T-cell (primary cell): ENCODE measurements at regions not wholly inside any gene's neighbourhood (a gene's known extent, or its start where the extent isn't known, plus 50 kb on each side); places are given as distances from the start of the nearest gene placed in this dataset.

Experiments used
- ATAC-seq, 4 experiments: fragments of 200-7000 bp in 3 of 4; fragments of 150-1000 bp in 1 of 4; cut with Tn5 transposase; replicated peaks in 1 of 4; 1 replicate in 3 of 4; 2 replicates in 1 of 4; pipeline ENCODE4 v1.10.0; 2021; ENCODE audit warnings: moderate library complexity in 3 of 4, mild to moderate bottlenecking in 2 of 4, moderate number of reproducible peaks in 1 of 4
- CTCF ChIA-PET, 2 donors: fragments of 300-600 bp; sonication (Branson Sonifier 250); formaldehyde crosslinking; loops; one replicate each; lab custom pipeline; 2022; ENCODE audit warnings: antibody characterized with exemption in 2 of 2; lab: Charles Lee
- POLR2A ChIA-PET, 2 donors: fragments of 300-600 bp; sonication (Branson Sonifier 250); formaldehyde crosslinking; loops; one replicate each; lab custom pipeline; 2022; ENCODE audit warnings: antibody characterized with exemption in 2 of 2; lab: Charles Lee
- DNase-seq, 35 experiments: peaks; one replicate each; pipeline versions ENCODE4 v3.0.0 to v3.0.0-alpha.2; 2013 to 2023
- H3K27ac ChIP-seq: one replicate; pipeline ENCODE4 v1.5.1; 2013; ENCODE audit warnings: low read length
- H3K27me3 ChIP-seq, 2 experiments: replicated peaks in 1 of 2; 1 replicate in 1 of 2; 2 replicates in 1 of 2; pipeline versions ENCODE4 v1.6.1 to v1.7.0; 2013; ENCODE audit warnings: low read length in 1 of 2, mixed read lengths in 1 of 2; ENCODE audit not compliant: control insufficient read depth in 2 of 2, insufficient read depth in 2 of 2; ENCODE audit errors: extremely low read depth in 1 of 2
- H3K36me3 ChIP-seq, 2 donors: 1 replicate in 1 of 2; 2 replicates in 1 of 2; pipeline versions ENCODE4 v1.6.1 to v1.7.0; 2013; ENCODE audit warnings: low read length in 1 of 2; ENCODE audit not compliant: control insufficient read depth in 2 of 2, insufficient read depth in 1 of 2; ENCODE audit errors: extremely low read depth in 1 of 2
- H3K4me1 ChIP-seq, 2 experiments: 1 replicate in 1 of 2; 2 replicates in 1 of 2; pipeline versions ENCODE4 v1.6.1 to v1.7.0; 2013; ENCODE audit warnings: low read length in 2 of 2, mixed read lengths in 1 of 2; ENCODE audit not compliant: insufficient read depth in 2 of 2, control insufficient read depth in 1 of 2; ENCODE audit errors: extremely low read depth in 1 of 2
- H3K4me3 ChIP-seq, 2 donors: 1 replicate in 1 of 2; 2 replicates in 1 of 2; pipeline versions ENCODE4 v1.5.1 to v1.7.0; 2013; ENCODE audit warnings: mild to moderate bottlenecking in 2 of 2, low read length in 1 of 2, moderate library complexity in 1 of 2; ENCODE audit not compliant: control insufficient read depth in 1 of 2; ENCODE audit errors: extremely low read depth in 1 of 2
- H3K9me3 ChIP-seq: 2 replicates; pipeline ENCODE4 v1.7.0; 2013
- H3K27ac Mint-ChIP-seq, 2 donors: one replicate each; pipeline ENCODE4 v1.8.0; 2020 to 2021; ENCODE audit warnings: mild to moderate bottlenecking in 2 of 2, mixed read lengths in 2 of 2
- H3K27me3 Mint-ChIP-seq, 2 donors: one replicate each; pipeline ENCODE4 v1.8.0; 2021 to 2022; ENCODE audit warnings: mixed read lengths in 2 of 2
- H3K36me3 Mint-ChIP-seq: one replicate; pipeline ENCODE4 v1.8.0; 2021; ENCODE audit warnings: mixed read lengths
- H3K4me1 Mint-ChIP-seq, 3 donors: one replicate each; pipeline ENCODE4 v1.8.0; 2020 to 2022; ENCODE audit warnings: mixed read lengths in 3 of 3, mild to moderate bottlenecking in 1 of 3
- H3K4me3 Mint-ChIP-seq, 3 donors: one replicate each; pipeline ENCODE4 v1.8.0; 2020 to 2022; ENCODE audit warnings: mild to moderate bottlenecking in 3 of 3, mixed read lengths in 3 of 3, moderate library complexity in 3 of 3
- H3K9me3 Mint-ChIP-seq, 3 donors: one replicate each; pipeline ENCODE4 v1.8.0; 2020 to 2022; ENCODE audit warnings: mixed read lengths in 3 of 3
- whole genome bisulfite sequencing: methylation state at CpG from one replicate; pipeline ENCODE4 v1.1.5; 2013; ENCODE audit warnings: missing lambda C conversion rate; ENCODE audit not compliant: insufficient coverage; 5-methylcytosine and 5-hydroxymethylcytosine counted together

GRCh38 chr1:38208716-38209632, 162.4 kb upstream of the POU3F1 start:
- Histone ChIP-seq H3K4me1 (no peaks in the 10 kb centered on the region), H3K4me3 (no peak overlapping the region), H3K36me3 (no peaks in the 10 kb centered on the region), H3K27me3 (peaks cover 0 to 50% of the 10 kb centered on the region in 2 experiments), H3K9me3 (no peaks in the 10 kb centered on the region), H3K27ac (no peak overlapping the region)
- WGBS: 59% methylated on average over 6 of the region's 9 CpGs
- no peaks in the 10 kb centered on the region for H3K36me3 Mint-ChIP-seq
- POLR2A ChIA-PET: no interaction called here
- H3K9me3 Mint-ChIP-seq: no peaks in the 10 kb centered on the region
- peaks cover 0 to 8% (median 2%) of the 10 kb centered on the region in 3 donors for H3K4me1 Mint-ChIP-seq
- no peak overlapping the region for H3K4me3 Mint-ChIP-seq
- DNase-seq (no peak), ATAC-seq (no peak)
- CTCF ChIA-PET: no interaction called here
- no peak overlapping the region for H3K27ac Mint-ChIP-seq
- H3K27me3 Mint-ChIP-seq: peaks cover 19 to 32% of the 10 kb centered on the region in 2 donors

- Histone ChIP-seq H3K9me3 (no peaks in the 10 kb centered on the region), H3K4me3 (no peak overlapping the region), H3K36me3 (no peaks in the 10 kb centered on the region), H3K27ac (no peak overlapping the region), H3K27me3 (peaks cover 0 to 40% of the 10 kb centered on the region in 2 experiments), H3K4me1 (no peaks in the 10 kb centered on the region)
- POLR2A ChIA-PET: no interaction called here
- peaks cover 12 to 23% of the 10 kb centered on the region in 2 donors for H3K27me3 Mint-ChIP-seq
- whole genome bisulfite sequencing: 72% methylated on average over 2 of the region's 4 CpGs
- no peaks in the 10 kb centered on the region for H3K4me1 Mint-ChIP-seq
- H3K4me3 Mint-ChIP-seq: no peak overlapping the region
- no peaks in the 10 kb centered on the region for H3K36me3 Mint-ChIP-seq
- DNase-seq (no peak), ATAC-seq (no peak)
- CTCF ChIA-PET: interaction anchor here in 1 of 2 donors (0.5 kb wide), 1 partner anchor 1511 kb away, joined by 3 read pairs; no protein-coding TSS in a partner anchor
- H3K9me3 Mint-ChIP-seq: no peaks in the 10 kb centered on the region
- no peak overlapping the region for H3K27ac Mint-ChIP-seq
Observed at GRCh38 chr1:38207906-38208305, 161.3 kb upstream of the POU3F1 start.

- DNase-seq (no peak), ATAC-seq (no peak)
- 90% methylated on average over 15 of the region's 15 CpGs for WGBS
- no peaks in the 10 kb centered on the region for H3K36me3 Mint-ChIP-seq
- H3K27ac Mint-ChIP-seq: no peak overlapping the region
- Histone ChIP-seq H3K4me3 (no peak overlapping the region), H3K36me3 (no peaks in the 10 kb centered on the region), H3K27me3 (peaks cover 0 to 34% of the 10 kb centered on the region in 2 experiments), H3K9me3 (no peaks in the 10 kb centered on the region), H3K27ac (no peak overlapping the region), H3K4me1 (no peaks in the 10 kb centered on the region)
- H3K4me3 Mint-ChIP-seq: no peak overlapping the region
- no peaks in the 10 kb centered on the region for H3K4me1 Mint-ChIP-seq
- H3K9me3 Mint-ChIP-seq: no peaks in the 10 kb centered on the region
- CTCF ChIA-PET: no interaction called here
- POLR2A ChIA-PET: no interaction called here
- peaks cover 10 to 22% of the 10 kb centered on the region in 2 donors for H3K27me3 Mint-ChIP-seq
Observed at GRCh38 chr1:38207275-38207674, 160.7 kb upstream of the POU3F1 start.

- H3K4me3 ChIP-seq: no peak overlapping the region
- no peak for DNase-seq
- Mint-ChIP-seq H3K9me3 (peaks cover 0 to 4% (median 0%) of the 10 kb centered on the region in 3 donors), H3K27me3 (peaks cover 0 to 12% of the 10 kb centered on the region in 2 donors), H3K4me3 (no peak overlapping the region), H3K36me3 (no peaks in the 10 kb centered on the region), H3K4me1 (no peaks in the 10 kb centered on the region), H3K27ac (no peak overlapping the region)
- POLR2A ChIA-PET: no interaction called here
- ATAC-seq: no peak
- CTCF ChIA-PET: no interaction called here
- no peak overlapping the region for H3K27ac ChIP-seq
- H3K9me3 ChIP-seq: no peaks in the 10 kb centered on the region
- whole genome bisulfite sequencing: 70% methylated on average over 3 of the region's 3 CpGs
- H3K27me3 ChIP-seq: peaks cover 0 to 20% of the 10 kb centered on the region in 2 experiments
- H3K4me1 ChIP-seq: no peaks in the 10 kb centered on the region
- no peaks in the 10 kb centered on the region for H3K36me3 ChIP-seq
Observed at GRCh38 chr1:38204698-38205097, 158.1 kb upstream of the POU3F1 start.

GRCh38 chr1:38203441-38203840, 156.8 kb upstream of the POU3F1 start:
- no peak overlapping the region for H3K4me3 Mint-ChIP-seq
- no peaks in the 10 kb centered on the region for H3K36me3 ChIP-seq
- H3K4me1 ChIP-seq: no peaks in the 10 kb centered on the region
- WGBS: 13% methylated on average over 4 of the region's 4 CpGs
- peaks cover 0 to 20% of the 10 kb centered on the region in 2 experiments for H3K27me3 ChIP-seq
- H3K36me3 Mint-ChIP-seq: no peaks in the 10 kb centered on the region
- CTCF ChIA-PET: no interaction called here
- H3K27ac Mint-ChIP-seq: no peak overlapping the region
- no peak overlapping the region for H3K4me3 ChIP-seq
- H3K4me1 Mint-ChIP-seq: no peaks in the 10 kb centered on the region
- no peak for DNase-seq
- peaks cover 3 to 14% of the 10 kb centered on the region in 2 donors for H3K27me3 Mint-ChIP-seq
- peaks cover 0 to 5% (median 0%) of the 10 kb centered on the region in 3 donors for H3K9me3 Mint-ChIP-seq
- H3K9me3 ChIP-seq: no peaks in the 10 kb centered on the region
- ATAC-seq: no peak
- POLR2A ChIA-PET: no interaction called here
- no peak overlapping the region for H3K27ac ChIP-seq

- DNase-seq (no peak), ATAC-seq (no peak)
- Histone ChIP-seq H3K36me3 (no peaks in the 10 kb centered on the region), H3K9me3 (no peaks in the 10 kb centered on the region), H3K4me3 (no peak overlapping the region), H3K27me3 (peaks cover 0 to 8% of the 10 kb centered on the region in 2 experiments), H3K4me1 (no peaks in the 10 kb centered on the region), H3K27ac (no peak overlapping the region)
- no peak overlapping the region for H3K4me3 Mint-ChIP-seq
- POLR2A ChIA-PET: no interaction called here
- no peak overlapping the region for H3K27ac Mint-ChIP-seq
- no peaks in the 10 kb centered on the region for H3K4me1 Mint-ChIP-seq
- peaks cover 0 to 5% (median 0%) of the 10 kb centered on the region in 3 donors for H3K9me3 Mint-ChIP-seq
- no peaks in the 10 kb centered on the region for H3K36me3 Mint-ChIP-seq
- CTCF ChIA-PET: no interaction called here
- peaks cover 7 to 10% of the 10 kb centered on the region in 2 donors for H3K27me3 Mint-ChIP-seq
- 60% methylated on average over 1 of the region's 1 CpG for WGBS
Observed at GRCh38 chr1:38201431-38201830, 154.8 kb upstream of the POU3F1 start.
